NCI-H2196 treated with DMSO at 0.1 percent for 48 hours (cell line): ENCODE measurements at regions not wholly inside any gene's neighbourhood (a gene's known extent, or its start where the extent isn't known, plus 50 kb on each side); places are given as distances from the start of the nearest gene placed in this dataset.
"Not testable (repeated sequence)": the region's sequence is repeated elsewhere in the genome, so short reads cannot be mapped to it uniquely, and the experiment has no call there.

Experiments used
- DNase-seq: peaks from one replicate; lab custom pipeline; 2025; ENCODE audit not compliant: unreplicated experiment; lab: John Stamatoyannopoulos, UW

GRCh38 chr1:79530055-79530454 is 523.5 kb upstream of the ADGRL4 start:
- no peak for DNase-seq

GRCh38 chr1:79524126-79524525 is 517.6 kb upstream of the ADGRL4 start:
- no peak for DNase-seq

GRCh38 chr1:79519084-79519760 is 512.7 kb upstream of the ADGRL4 start:
- no peak for DNase-seq

GRCh38 chr1:79517470-79518224 is 511.1 kb upstream of the ADGRL4 start:
- DNase-seq, result no peak

GRCh38 chr1:79507770-79508169 is 501.2 kb upstream of the ADGRL4 start:
- DNase-seq, result no peak

GRCh38 chr1:79501153-79501552 is 494.6 kb upstream of the ADGRL4 start:
- DNase-seq, result no peak

GRCh38 chr1:79499541-79499940 is 493.0 kb upstream of the ADGRL4 start:
- DNase-seq, result no peak

- no peak for DNase-seq
Observed at GRCh38 chr1:79497193-79497773, 490.8 kb upstream of the ADGRL4 start.

- DNase-seq, result no peak
Observed at GRCh38 chr1:79496129-79496528, 489.6 kb upstream of the ADGRL4 start.

- DNase-seq, result not testable (repeated sequence)
Observed at GRCh38 chr1:79493702-79494101, 487.2 kb upstream of the ADGRL4 start.

- not testable (repeated sequence) for DNase-seq
Observed at GRCh38 chr1:79488572-79489121, 482.1 kb upstream of the ADGRL4 start.

- no peak for DNase-seq
Observed at GRCh38 chr1:79478728-79479373, 472.3 kb upstream of the ADGRL4 start.

- no peak for DNase-seq
Observed at GRCh38 chr1:79478160-79478559, 471.6 kb upstream of the ADGRL4 start.

- no peak for DNase-seq
Observed at GRCh38 chr1:79472067-79472656, 465.6 kb upstream of the ADGRL4 start.

GRCh38 chr1:79469139-79469538 is 462.6 kb upstream of the ADGRL4 start:
- DNase-seq, result no peak

GRCh38 chr1:79460773-79461436 is 454.4 kb upstream of the ADGRL4 start:
- no peak for DNase-seq

GRCh38 chr1:79457562-79458224 is 451.2 kb upstream of the ADGRL4 start:
- no peak for DNase-seq

GRCh38 chr1:79448426-79448825 is 441.9 kb upstream of the ADGRL4 start:
- DNase-seq, result no peak

- DNase-seq, result no peak
Observed at GRCh38 chr1:79441238-79441637, 434.7 kb upstream of the ADGRL4 start.

GRCh38 chr1:79437540-79437939 is 431.0 kb upstream of the ADGRL4 start:
- DNase-seq, result no peak
